H7 (cell line): ENCODE measurements at regions not wholly inside any gene's neighbourhood (a gene's known extent, or its start where the extent isn't known, plus 50 kb on each side); places are given as distances from the start of the nearest gene placed in this dataset.
"Not testable (repeated sequence)": the region's sequence is repeated elsewhere in the genome, so short reads cannot be mapped to it uniquely, and the experiment has no call there.

Source experiments
- DNase-seq: peaks from one replicate; pipeline ENCODE4 v3.0.0; 2012
- H3K27me3 ChIP-seq: 2 replicates; pipeline ENCODE4 v1.6.0; 2011; ENCODE audit warnings: mild to moderate bottlenecking, low read length; ENCODE audit not compliant: control insufficient read depth, insufficient read depth
- H3K36me3 ChIP-seq: replicated peaks from 2 replicates; pipeline ENCODE4 v1.5.1; 2011; ENCODE audit warnings: low read length; ENCODE audit not compliant: control insufficient read depth, insufficient read depth
- H3K4me3 ChIP-seq: 2 replicates; pipeline ENCODE4 v1.5.1; 2011; ENCODE audit warnings: low read depth, mild to moderate bottlenecking, control low read depth, low read length, moderate library complexity; ENCODE audit not compliant: insufficient read depth

DNA sequence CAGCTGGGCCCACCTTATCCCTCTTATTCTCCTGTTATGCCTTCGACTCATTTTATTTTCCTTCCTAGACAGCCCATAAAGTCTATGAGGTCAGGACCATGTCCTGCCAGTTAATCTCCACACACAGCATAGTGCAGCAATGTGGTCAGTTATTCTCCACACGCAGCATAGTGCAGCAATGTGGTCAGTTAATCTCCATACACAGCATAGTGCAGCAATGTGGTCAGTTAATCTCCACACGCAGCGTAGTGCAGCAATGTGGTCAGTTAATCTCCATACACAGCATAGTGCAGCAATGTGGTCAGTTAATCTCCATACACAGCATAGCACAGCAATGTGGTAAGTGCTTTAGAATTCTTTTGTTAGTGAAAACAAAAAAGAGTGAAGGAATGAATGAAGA lies 77.8 kb downstream of the TEX36 start:
- DNase-seq = no peak
- no peaks in the 10 kb centered on the region for H3K27me3 ChIP-seq
- H3K4me3 ChIP-seq = no peak overlapping the region
- no peaks in the 10 kb centered on the region for H3K36me3 ChIP-seq

GRCh38 chr10:125602825-125603224 lies 80.1 kb downstream of the TEX36 start:
- Histone ChIP-seq H3K27me3 (no peaks in the 10 kb centered on the region), H3K4me3 (no peak overlapping the region), H3K36me3 (no peaks in the 10 kb centered on the region)
- no peak for DNase-seq

DNA sequence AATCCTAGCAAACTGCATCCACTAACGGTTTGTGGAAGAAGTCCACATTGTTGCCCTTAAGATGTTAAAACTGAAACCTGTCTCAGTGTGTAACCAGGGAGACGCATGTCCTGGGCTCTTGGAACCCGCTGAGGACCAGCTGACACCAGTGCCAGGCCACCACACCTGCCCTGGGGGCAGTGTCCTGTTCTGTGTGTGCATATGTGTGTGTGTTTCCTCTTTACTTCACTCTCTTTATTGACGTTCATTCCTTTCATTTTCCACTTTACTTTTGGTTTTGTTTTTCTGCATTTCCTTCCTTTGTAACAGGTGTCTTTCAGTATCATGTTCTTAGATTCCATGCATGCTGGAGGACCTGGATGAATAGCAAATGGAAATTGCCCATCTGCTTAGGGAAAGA lies 83.8 kb downstream of the TEX36 start:
- DNase-seq = no peak
- H3K4me3 ChIP-seq = no peak overlapping the region
- no peaks in the 10 kb centered on the region for H3K36me3 ChIP-seq
- H3K27me3 ChIP-seq = no peaks in the 10 kb centered on the region

DNA sequence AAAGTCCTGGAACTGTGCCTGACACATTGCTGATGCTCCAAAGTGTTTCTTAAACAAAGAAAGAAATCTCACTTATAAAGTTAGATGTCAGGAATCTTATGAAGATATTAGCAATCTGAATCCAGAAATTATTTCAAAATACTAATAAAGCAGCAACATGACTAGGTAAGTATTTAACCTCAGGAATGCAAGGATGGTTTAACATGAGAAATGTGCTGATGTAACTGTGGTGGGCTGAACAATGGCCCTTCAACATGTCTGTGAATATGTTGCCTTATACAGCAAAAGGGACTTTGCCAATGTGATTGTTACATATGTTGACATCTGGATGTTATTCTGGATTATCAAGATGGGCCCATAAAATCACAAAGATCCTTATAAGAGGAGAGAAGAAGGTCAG lies 87.1 kb downstream of the TEX36 start:
- Histone ChIP-seq H3K4me3 (no peak overlapping the region), H3K36me3 (no peaks in the 10 kb centered on the region), H3K27me3 (no peaks in the 10 kb centered on the region)
- DNase-seq = no peak

DNA sequence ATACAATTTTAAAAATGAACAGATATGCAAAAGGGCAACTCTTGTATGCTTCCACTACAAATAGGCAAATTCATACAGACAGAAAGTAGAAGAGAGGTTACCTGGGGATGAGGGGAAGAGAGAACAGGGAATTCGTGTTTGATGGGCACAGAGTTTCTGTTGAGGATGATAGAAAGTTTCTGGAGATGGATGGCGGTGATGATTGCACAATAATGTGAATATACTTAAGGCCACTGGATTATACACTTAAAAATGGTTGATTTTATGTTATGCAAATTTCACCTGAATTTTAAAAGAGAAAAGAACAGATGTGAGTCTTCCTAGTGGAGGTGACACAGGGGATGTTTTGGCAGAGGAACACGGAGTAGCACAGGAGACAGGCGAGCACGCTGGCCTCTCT lies 89.3 kb downstream of the TEX36 start:
- Histone ChIP-seq H3K4me3 (no peak overlapping the region), H3K36me3 (no peaks in the 10 kb centered on the region), H3K27me3 (no peaks in the 10 kb centered on the region)
- DNase-seq = no peak

DNA sequence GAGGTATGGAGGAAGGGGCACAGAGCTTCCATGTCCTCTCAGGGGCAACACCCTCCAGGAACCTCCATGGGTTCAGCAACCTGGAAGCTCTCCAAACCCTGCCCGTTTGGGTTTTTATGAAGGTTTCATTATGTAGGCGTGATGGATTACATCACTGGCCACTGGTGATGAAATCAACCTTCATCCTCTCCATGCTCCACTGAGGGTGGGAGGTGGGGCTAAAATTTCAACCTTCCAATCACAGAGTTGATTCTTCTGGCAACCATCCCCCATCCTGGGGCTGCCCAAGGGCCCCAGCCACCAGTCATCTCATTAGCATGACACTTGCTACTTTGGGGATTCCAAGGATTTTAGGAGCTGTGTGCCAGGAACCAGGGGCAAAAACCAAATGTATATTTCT lies 90.1 kb downstream of the TEX36 start:
- Histone ChIP-seq H3K4me3 (no peak overlapping the region), H3K36me3 (no peaks in the 10 kb centered on the region), H3K27me3 (no peaks in the 10 kb centered on the region)
- no peak for DNase-seq

- no peak for DNase-seq
- Histone ChIP-seq H3K27me3 (no peaks in the 10 kb centered on the region), H3K4me3 (no peak overlapping the region), H3K36me3 (no peaks in the 10 kb centered on the region)
Observed at GRCh38 chr10:125591886-125592285, 91.1 kb downstream of the TEX36 start.

GRCh38 chr10:125588738-125589137 lies 94.2 kb downstream of the TEX36 start:
- H3K27me3 ChIP-seq, DNase-seq, H3K36me3 ChIP-seq, H3K4me3 ChIP-seq: not testable (repeated sequence)

DNA sequence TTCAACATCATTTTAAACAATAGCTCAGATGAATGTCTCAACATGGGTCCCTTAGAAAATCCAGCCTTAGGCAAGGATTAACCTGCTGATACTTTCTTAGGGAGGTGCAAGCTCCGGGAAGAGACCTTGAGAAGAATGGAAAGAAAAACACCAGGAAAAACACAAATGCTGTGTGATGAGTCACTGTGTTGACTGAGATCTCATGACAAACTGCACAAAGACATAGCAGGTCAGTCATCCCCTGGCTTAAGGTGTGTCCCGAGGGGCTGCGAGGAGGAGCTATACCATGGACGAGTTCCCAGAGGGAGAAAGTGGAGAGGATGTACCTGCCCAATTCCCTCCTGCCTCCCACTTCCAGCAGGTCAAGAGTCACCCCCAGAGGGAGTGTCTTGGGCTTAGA lies 98.0 kb downstream of the TEX36 start:
- Histone ChIP-seq H3K36me3 (no peaks in the 10 kb centered on the region), H3K4me3 (no peak overlapping the region), H3K27me3 (no peaks in the 10 kb centered on the region)
- no peak for DNase-seq

DNA sequence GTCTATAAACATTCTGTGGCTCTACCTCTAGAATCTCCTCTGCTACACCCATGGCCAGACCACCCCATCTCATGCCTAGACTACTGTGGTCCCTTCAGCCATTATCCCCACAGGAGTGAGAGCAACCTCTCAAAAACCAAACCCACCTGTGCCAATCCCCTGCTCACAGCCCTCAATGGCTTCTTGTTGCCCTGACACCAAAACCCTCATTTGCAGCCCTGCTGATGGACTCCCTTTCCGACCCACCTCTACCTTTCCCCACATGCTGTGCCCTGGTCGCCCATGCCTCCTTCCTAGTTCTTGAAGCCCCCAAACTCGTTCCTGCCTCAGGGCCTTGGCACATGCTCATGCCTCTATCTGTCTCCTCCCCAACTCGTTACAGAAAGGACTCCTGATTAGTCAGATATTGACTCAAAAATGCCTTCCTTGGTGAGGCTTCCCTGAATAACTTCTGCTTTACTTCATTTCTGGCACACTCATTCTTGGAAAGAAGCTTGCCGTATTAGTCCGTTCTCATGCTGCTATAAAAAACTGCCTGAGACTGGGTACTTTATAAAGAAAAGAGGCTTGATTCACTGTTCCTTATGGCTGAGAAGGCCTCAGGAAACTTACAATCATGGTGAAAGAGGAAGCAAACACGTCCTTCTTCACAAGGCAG lies 104.2 kb downstream of the TEX36 start:
- no peak for DNase-seq
- Histone ChIP-seq H3K36me3 (no peaks in the 10 kb centered on the region), H3K27me3 (no peaks in the 10 kb centered on the region), H3K4me3 (no peak overlapping the region)

- no peak for DNase-seq
- Histone ChIP-seq H3K36me3 (no peaks in the 10 kb centered on the region), H3K27me3 (no peaks in the 10 kb centered on the region), H3K4me3 (no peak overlapping the region)
Observed at GRCh38 chr10:125575843-125576242, 107.1 kb downstream of the TEX36 start.

DNA sequence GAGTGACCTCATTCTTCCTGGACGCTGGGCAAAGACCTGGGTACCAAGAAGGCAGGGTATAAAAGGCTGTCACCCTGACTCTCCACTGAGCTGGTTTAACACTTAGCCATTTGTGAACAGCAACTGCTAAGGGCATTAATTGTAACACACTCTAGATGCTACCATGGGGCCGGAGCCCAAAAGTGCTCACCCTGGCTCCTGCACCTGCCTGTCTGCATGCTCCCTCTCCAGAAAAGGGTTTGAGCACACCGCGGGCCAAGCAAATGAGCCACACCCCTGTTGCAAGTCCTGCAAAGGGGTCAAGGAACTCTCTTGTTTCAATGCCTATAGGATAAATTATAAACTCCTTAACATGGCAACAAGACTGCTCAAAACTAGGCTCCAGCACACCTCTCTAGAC lies 114.8 kb downstream of the TEX36 start:
- H3K4me3 ChIP-seq = no peak overlapping the region
- no peaks in the 10 kb centered on the region for H3K36me3 ChIP-seq
- no peak for DNase-seq
- no peaks in the 10 kb centered on the region for H3K27me3 ChIP-seq

- DNase-seq = no peak
- H3K36me3 ChIP-seq = no peaks in the 10 kb centered on the region
- H3K4me3 ChIP-seq = no peak overlapping the region
- H3K27me3 ChIP-seq = no peaks in the 10 kb centered on the region
Observed at GRCh38 chr10:125567529-125567928, 115.4 kb downstream of the TEX36 start.

- DNase-seq = no peak
- H3K4me3 ChIP-seq = no peak overlapping the region
- no peaks in the 10 kb centered on the region for H3K36me3 ChIP-seq
- H3K27me3 ChIP-seq = no peaks in the 10 kb centered on the region
Observed at GRCh38 chr10:125565046-125565445, 117.9 kb downstream of the TEX36 start.

DNA sequence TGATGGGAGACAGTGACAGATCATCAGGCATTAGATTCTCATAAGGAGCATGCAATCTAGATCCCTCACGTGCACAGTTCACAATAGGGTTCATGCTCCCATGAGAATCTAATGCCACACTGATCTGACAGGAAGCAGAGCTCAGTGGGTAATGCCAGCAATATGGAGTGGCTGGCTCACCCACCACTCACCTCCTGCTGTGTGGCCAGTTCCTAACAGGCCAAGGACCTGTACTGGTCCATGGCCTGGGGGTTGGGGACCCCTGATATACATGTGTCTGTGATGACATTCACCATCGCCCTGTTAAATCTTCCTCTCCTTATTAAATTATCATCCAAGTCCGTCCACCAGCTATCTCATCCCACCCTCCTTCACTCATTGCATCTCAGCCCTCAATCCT lies 118.4 kb downstream of the TEX36 start:
- Histone ChIP-seq H3K27me3 (no peaks in the 10 kb centered on the region), H3K36me3 (no peaks in the 10 kb centered on the region), H3K4me3 (no peak overlapping the region)
- DNase-seq = no peak

GRCh38 chr10:125562737-125563136 lies 120.2 kb downstream of the TEX36 start:
- DNase-seq = peak; percentile 41
- Histone ChIP-seq H3K36me3 (no peaks in the 10 kb centered on the region), H3K27me3 (no peaks in the 10 kb centered on the region), H3K4me3 (no peak overlapping the region)
